PC-3 (cell line): ENCODE measurements at regions not wholly inside any gene's neighbourhood (a gene's known extent, or its start where the extent isn't known, plus 50 kb on each side); places are given as distances from the start of the nearest gene placed in this dataset.

Experiments
- EZH2phosphoT487 ChIP-seq: fragments of 300-600 bp; sonication (generic); IDR thresholded peaks from 2 replicates; pipeline ENCODE4 v1.6.1; 2018; ENCODE audit warnings: mild to moderate bottlenecking, antibody characterized with exemption, low read length, borderline replicate concordance
- TF ChIP-seq, protein P1 (sequence below): fragments of 300-600 bp; sonication (generic); conservative IDR thresholded peaks from 2 replicates; pipeline ENCODE4 v1.5.1; 2017; ENCODE audit warnings: antibody characterized with exemption, low read depth, mild to moderate bottlenecking, low read length

DNA sequence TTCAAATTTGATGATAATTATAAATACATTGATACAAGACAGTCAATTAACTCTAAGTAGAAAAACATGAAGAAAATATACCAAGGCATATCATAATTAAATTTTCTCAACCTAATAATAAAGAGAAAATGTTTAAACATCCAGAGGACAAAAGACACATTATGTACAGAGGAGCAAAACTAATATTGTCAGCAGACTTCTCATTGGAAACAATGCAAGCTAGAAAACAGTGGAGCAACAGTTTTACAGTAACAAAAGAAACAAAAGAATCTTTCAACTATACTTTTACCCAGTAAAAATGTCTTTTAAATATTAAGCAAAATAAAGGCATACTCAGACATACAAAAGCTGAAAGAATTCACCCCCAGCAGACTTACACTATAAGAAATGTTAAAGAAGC, 238.0 kb downstream of the TMA16 start:
- TF ChIP-seq EZH2phosphoT487: no peak
- TF ChIP-seq, protein P1, sequence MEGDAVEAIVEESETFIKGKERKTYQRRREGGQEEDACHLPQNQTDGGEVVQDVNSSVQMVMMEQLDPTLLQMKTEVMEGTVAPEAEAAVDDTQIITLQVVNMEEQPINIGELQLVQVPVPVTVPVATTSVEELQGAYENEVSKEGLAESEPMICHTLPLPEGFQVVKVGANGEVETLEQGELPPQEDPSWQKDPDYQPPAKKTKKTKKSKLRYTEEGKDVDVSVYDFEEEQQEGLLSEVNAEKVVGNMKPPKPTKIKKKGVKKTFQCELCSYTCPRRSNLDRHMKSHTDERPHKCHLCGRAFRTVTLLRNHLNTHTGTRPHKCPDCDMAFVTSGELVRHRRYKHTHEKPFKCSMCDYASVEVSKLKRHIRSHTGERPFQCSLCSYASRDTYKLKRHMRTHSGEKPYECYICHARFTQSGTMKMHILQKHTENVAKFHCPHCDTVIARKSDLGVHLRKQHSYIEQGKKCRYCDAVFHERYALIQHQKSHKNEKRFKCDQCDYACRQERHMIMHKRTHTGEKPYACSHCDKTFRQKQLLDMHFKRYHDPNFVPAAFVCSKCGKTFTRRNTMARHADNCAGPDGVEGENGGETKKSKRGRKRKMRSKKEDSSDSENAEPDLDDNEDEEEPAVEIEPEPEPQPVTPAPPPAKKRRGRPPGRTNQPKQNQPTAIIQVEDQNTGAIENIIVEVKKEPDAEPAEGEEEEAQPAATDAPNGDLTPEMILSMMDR: no peak
